ENCODE measurements at regions not wholly inside any gene's neighbourhood (a gene's known extent, or its start where the extent isn't known, plus 50 kb on each side); places are given as distances from the start of the nearest gene placed in this dataset.

DNA sequence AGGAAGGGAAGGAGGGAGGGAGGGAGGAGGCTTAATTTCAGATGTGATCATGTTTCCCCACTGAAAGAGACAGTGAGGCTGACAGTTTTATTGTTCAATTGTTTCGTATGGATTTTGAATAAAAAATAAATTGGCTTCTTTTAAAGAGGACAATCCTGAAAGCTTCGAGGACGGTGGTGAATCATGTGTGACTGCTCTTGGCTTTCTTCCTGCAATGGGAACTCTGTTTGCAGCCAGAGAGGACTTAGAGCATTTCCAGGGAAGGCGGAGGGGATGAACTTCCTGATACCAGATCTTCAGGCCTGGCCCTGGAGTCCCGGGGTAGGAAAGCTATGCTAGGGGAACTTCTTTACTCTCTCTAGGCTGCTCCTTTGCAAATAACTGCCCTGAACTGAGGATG is 72.8 kb upstream of the C16orf82 start:
- no peak overlapping the region for H3K4me3 ChIP-seq (ENCODE audit: low read depth, low read length)
- no peak for DNase-seq (ENCODE audit: low read depth)
- TF ChIP-seq, protein P1, sequence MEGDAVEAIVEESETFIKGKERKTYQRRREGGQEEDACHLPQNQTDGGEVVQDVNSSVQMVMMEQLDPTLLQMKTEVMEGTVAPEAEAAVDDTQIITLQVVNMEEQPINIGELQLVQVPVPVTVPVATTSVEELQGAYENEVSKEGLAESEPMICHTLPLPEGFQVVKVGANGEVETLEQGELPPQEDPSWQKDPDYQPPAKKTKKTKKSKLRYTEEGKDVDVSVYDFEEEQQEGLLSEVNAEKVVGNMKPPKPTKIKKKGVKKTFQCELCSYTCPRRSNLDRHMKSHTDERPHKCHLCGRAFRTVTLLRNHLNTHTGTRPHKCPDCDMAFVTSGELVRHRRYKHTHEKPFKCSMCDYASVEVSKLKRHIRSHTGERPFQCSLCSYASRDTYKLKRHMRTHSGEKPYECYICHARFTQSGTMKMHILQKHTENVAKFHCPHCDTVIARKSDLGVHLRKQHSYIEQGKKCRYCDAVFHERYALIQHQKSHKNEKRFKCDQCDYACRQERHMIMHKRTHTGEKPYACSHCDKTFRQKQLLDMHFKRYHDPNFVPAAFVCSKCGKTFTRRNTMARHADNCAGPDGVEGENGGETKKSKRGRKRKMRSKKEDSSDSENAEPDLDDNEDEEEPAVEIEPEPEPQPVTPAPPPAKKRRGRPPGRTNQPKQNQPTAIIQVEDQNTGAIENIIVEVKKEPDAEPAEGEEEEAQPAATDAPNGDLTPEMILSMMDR (conservative IDR thresholded peaks at IDR 0.05; ENCODE audit: low read depth, low read length), result no peak

GRCh38 chr16:26995522-26995921 is 71.2 kb upstream of the C16orf82 start:
- no peak for DNase-seq (ENCODE audit: low read depth)
- TF ChIP-seq, protein P1 (conservative IDR thresholded peaks at IDR 0.05; ENCODE audit: low read depth, low read length), result no peak
- H3K4me3 ChIP-seq (ENCODE audit: low read depth, low read length), result no peak overlapping the region

- no peak for DNase-seq (ENCODE audit: low read depth)
- H3K4me3 ChIP-seq (ENCODE audit: low read depth, low read length), result no peak overlapping the region
- TF ChIP-seq, protein P1 (conservative IDR thresholded peaks at IDR 0.05; ENCODE audit: low read depth, low read length), result no peak
Measured at GRCh38 chr16:27005386-27005785, 61.3 kb upstream of the C16orf82 start.
